Sigmoid colon (tissue), 4 donors: ENCODE measurements at regions not wholly inside any gene's neighbourhood (a gene's known extent, or its start where the extent isn't known, plus 50 kb on each side); places are given as distances from the start of the nearest gene placed in this dataset.

ENCODE experiments used
- CTCF ChIP-seq, 4 experiments: fragments of 450-650 bp in 3 of 4; fragments of 200-600 bp in 1 of 4; IDR thresholded peaks; one replicate each; pipeline ENCODE4 v1.5.1; 2016 to 2019; ENCODE audit warnings: antibody characterized with exemption in 4 of 4, mild to moderate bottlenecking in 3 of 4, moderate library complexity in 2 of 4
- EP300 ChIP-seq, 4 donors: sonication (generic); formaldehyde crosslinking; IDR thresholded peaks; one replicate each; pipeline ENCODE4 v1.6.1; 2017; ENCODE audit warnings: antibody characterized with exemption in 4 of 4
- POLR2A ChIP-seq, 2 donors: fragments of 450-650 bp; IDR thresholded peaks; one replicate each; pipeline ENCODE4 v1.6.1; 2016; ENCODE audit warnings: antibody characterized with exemption in 2 of 2, mild to moderate bottlenecking in 2 of 2, moderate library complexity in 2 of 2
- POLR2AphosphoS5 ChIP-seq, 4 donors: sonication (generic); formaldehyde crosslinking; IDR thresholded peaks; one replicate each; pipeline ENCODE4 v1.6.1; 2017; ENCODE audit warnings: antibody characterized with exemption in 4 of 4

- TF ChIP-seq CTCF (IDR thresholded peaks at IDR 0.05) (no peak), POLR2AphosphoS5 (IDR thresholded peaks at IDR 0.05) (no peak), POLR2A (IDR thresholded peaks at IDR 0.05) (no peak), EP300 (IDR thresholded peaks at IDR 0.05) (no peak)
Measured at GRCh38 chr6:113493991-113494390, 363.2 kb upstream of the MARCKS start.
